ENCODE measurements at regions not wholly inside any gene's neighbourhood (a gene's known extent, or its start where the extent isn't known, plus 50 kb on each side); places are given as distances from the start of the nearest gene placed in this dataset.

DNA sequence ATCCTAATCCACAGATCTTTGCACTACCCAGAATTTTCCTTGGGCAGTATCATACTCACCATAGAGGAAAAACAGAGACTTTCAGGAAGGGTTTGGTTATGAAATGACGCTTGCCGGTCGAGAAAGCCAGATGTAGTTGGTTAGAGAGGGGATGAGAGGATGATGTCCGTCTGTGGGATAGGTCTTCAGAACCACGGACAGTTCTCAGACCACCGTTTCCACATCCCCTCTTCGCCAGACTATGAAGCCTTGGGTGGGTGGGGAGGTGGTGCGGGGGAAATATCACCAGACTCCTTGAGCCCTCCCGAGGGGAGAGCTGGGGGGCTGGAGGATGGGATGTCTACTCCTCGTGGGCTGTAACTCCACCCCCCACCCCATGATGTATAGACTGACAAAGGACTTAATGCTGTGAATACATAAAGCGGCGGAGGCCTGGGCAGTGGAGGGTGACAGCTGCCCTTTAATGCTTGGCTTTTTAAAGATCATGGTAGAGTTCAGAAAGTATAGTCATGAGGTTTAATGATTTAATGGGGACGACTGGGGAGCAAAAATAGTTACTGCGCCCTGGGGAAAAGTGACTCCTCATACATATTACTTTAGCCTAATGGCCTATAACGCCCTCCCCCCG lies 96.6 kb downstream of the MRM1 start:
- Mint-ChIP-seq H3K4me1 (ENCODE audit: low read depth, unreplicated experiment) (no peaks in the 10 kb centered on the region), H3K9me3 (ENCODE audit: low read depth, unreplicated experiment) (no peaks in the 10 kb centered on the region), H3K4me3 (ENCODE audit: low read depth, unreplicated experiment) (no peak overlapping the region), H3K36me3 (ENCODE audit: insufficient read depth, unreplicated experiment) (no peaks in the 10 kb centered on the region), H3K27me3 (ENCODE audit: unreplicated experiment) (peaks cover 95% of the 10 kb centered on the region), H3K27ac (ENCODE audit: unreplicated experiment) (no peak overlapping the region)
- intact Hi-C loops (cut with micrococcal nuclease; ENCODE audit: unreplicated experiment) = no loop called here
- no peak for DNase-seq
- BruUV-seq (replicated peaks) = no TSS peak
- CTCF ChIA-PET = no interaction called here
- no peak for TF ChIP-seq CTCF (IDR thresholded peaks at IDR 0.05; ENCODE audit: unreplicated experiment)

GRCh38 chr17:36701429-36702099 lies 100.2 kb downstream of the MRM1 start:
- no peaks in the 10 kb centered on the region for H3K4me1 Mint-ChIP-seq (ENCODE audit: low read depth, unreplicated experiment)
- no peaks in the 10 kb centered on the region for H3K9me3 Mint-ChIP-seq (ENCODE audit: low read depth, unreplicated experiment)
- no TSS peak for BruUV-seq (replicated peaks)
- H3K27ac Mint-ChIP-seq (ENCODE audit: unreplicated experiment) = no peak overlapping the region
- no peak for TF ChIP-seq CTCF (IDR thresholded peaks at IDR 0.05; ENCODE audit: unreplicated experiment)
- CTCF ChIA-PET = interaction anchor here (0.7 kb wide), 1 partner anchor 418 kb away, joined by 3 read pairs; no protein-coding TSS in a partner anchor
- DNase-seq = no peak
- H3K4me3 Mint-ChIP-seq (ENCODE audit: low read depth, unreplicated experiment) = no peak overlapping the region
- no peaks in the 10 kb centered on the region for H3K36me3 Mint-ChIP-seq (ENCODE audit: insufficient read depth, unreplicated experiment)
- intact Hi-C loops (cut with micrococcal nuclease; ENCODE audit: unreplicated experiment) = no loop called here
- peaks cover 100% of the 10 kb centered on the region for H3K27me3 Mint-ChIP-seq (ENCODE audit: unreplicated experiment)

DNA sequence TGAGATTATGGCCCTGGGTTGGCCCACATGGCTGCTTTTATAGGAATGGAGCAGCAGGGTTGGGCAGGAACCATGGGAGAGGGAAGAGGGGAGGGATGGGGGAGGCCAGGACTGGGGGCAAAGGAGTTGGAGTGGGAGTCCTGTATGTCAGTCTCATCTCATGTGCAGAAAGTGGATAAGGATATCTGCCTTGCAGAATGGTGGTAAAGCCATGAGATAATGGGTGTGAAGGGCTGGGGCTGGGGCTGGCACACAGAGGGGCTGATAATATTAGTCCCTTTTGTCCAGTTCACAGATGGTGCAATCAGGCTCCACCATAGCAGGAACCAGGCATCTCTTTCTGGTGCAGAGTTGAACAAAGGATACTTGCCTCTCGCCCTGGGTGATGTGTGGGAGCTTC lies 101.3 kb downstream of the MRM1 start:
- peaks cover 100% of the 10 kb centered on the region for H3K27me3 Mint-ChIP-seq (ENCODE audit: unreplicated experiment)
- BruUV-seq (replicated peaks) = no TSS peak
- no peaks in the 10 kb centered on the region for H3K4me1 Mint-ChIP-seq (ENCODE audit: low read depth, unreplicated experiment)
- no peak for TF ChIP-seq CTCF (IDR thresholded peaks at IDR 0.05; ENCODE audit: unreplicated experiment)
- no peaks in the 10 kb centered on the region for H3K9me3 Mint-ChIP-seq (ENCODE audit: low read depth, unreplicated experiment)
- H3K4me3 Mint-ChIP-seq (ENCODE audit: low read depth, unreplicated experiment) = no peak overlapping the region
- CTCF ChIA-PET = interaction anchor here (0.7 to 1.3 kb wide), 2 partner anchors 100 to 417 kb away, joined by 3 to 4 read pairs; no protein-coding TSS in a partner anchor
- H3K36me3 Mint-ChIP-seq (ENCODE audit: insufficient read depth, unreplicated experiment) = no peaks in the 10 kb centered on the region
- DNase-seq = no peak
- intact Hi-C loops (cut with micrococcal nuclease; ENCODE audit: unreplicated experiment) = no loop called here
- no peak overlapping the region for H3K27ac Mint-ChIP-seq (ENCODE audit: unreplicated experiment)

- Mint-ChIP-seq H3K4me3 (ENCODE audit: low read depth, unreplicated experiment) (no peak overlapping the region), H3K4me1 (ENCODE audit: low read depth, unreplicated experiment) (no peaks in the 10 kb centered on the region), H3K9me3 (ENCODE audit: low read depth, unreplicated experiment) (no peaks in the 10 kb centered on the region), H3K36me3 (ENCODE audit: insufficient read depth, unreplicated experiment) (no peaks in the 10 kb centered on the region), H3K27ac (ENCODE audit: unreplicated experiment) (no peak overlapping the region), H3K27me3 (ENCODE audit: unreplicated experiment) (peaks cover 100% of the 10 kb centered on the region)
- TF ChIP-seq CTCF (IDR thresholded peaks at IDR 0.05; ENCODE audit: unreplicated experiment) = no peak
- CTCF ChIA-PET = interaction anchor here (1.3 kb wide), 1 partner anchor 101 kb away, joined by 4 read pairs; no protein-coding TSS in a partner anchor
- peak; percentile 88 for DNase-seq
- BruUV-seq (replicated peaks) = no TSS peak
- intact Hi-C loops (cut with micrococcal nuclease; ENCODE audit: unreplicated experiment) = no loop called here
These were observed 102.5 kb downstream of the MRM1 start for GRCh38 chr17:36703860-36704266.

Measured in Calu3 (cell line).